GM21381 (cell line): ENCODE measurements at regions not wholly inside any gene's neighbourhood (a gene's known extent, or its start where the extent isn't known, plus 50 kb on each side); places are given as distances from the start of the nearest gene placed in this dataset.
"Not testable (repeated sequence)": the region's sequence is repeated elsewhere in the genome, so short reads cannot be mapped to it uniquely, and the experiment has no call there.

ENCODE experiments used
- ATAC-seq: cut with Tn5 transposase; IDR thresholded peaks from one replicate; pipeline ENCODE4 v1.9.1; 2021; ENCODE audit warnings: mild to moderate bottlenecking, moderate library complexity; ENCODE audit not compliant: unreplicated experiment

GRCh38 chr3:89533275-89533674 is 425.9 kb downstream of the EPHA3 start:
- ATAC-seq: no peak

- ATAC-seq: not testable (repeated sequence)
Observed at GRCh38 chr3:89554587-89554986, 447.2 kb downstream of the EPHA3 start.

GRCh38 chr3:89558711-89559110 is 451.3 kb downstream of the EPHA3 start:
- no peak for ATAC-seq

- ATAC-seq: no peak
Observed at GRCh38 chr3:89560568-89560967, 453.1 kb downstream of the EPHA3 start.

GRCh38 chr3:89562373-89562772 is 455.0 kb downstream of the EPHA3 start:
- ATAC-seq: no peak

- no peak for ATAC-seq
Observed at GRCh38 chr3:89565098-89565497, 457.7 kb downstream of the EPHA3 start.

GRCh38 chr3:89570465-89570864 is 463.0 kb downstream of the EPHA3 start:
- ATAC-seq: no peak

- ATAC-seq: no peak
Observed at GRCh38 chr3:89571298-89571697, 463.9 kb downstream of the EPHA3 start.

- no peak for ATAC-seq
Observed at GRCh38 chr3:89571707-89572106, 464.3 kb downstream of the EPHA3 start.

GRCh38 chr3:89572261-89572660 is 464.8 kb downstream of the EPHA3 start:
- ATAC-seq: no peak

GRCh38 chr3:89576417-89576816 is 469.0 kb downstream of the EPHA3 start:
- ATAC-seq: no peak

- no peak for ATAC-seq
Observed at GRCh38 chr3:89577637-89578530, 470.5 kb downstream of the EPHA3 start.

- ATAC-seq: no peak
Observed at GRCh38 chr3:89580859-89581258, 473.4 kb downstream of the EPHA3 start.

- no peak for ATAC-seq
Observed at GRCh38 chr3:89584398-89584797, 477.0 kb downstream of the EPHA3 start.

GRCh38 chr3:89586256-89586655 is 478.8 kb downstream of the EPHA3 start:
- ATAC-seq: no peak

- no peak for ATAC-seq
Observed at GRCh38 chr3:89586676-89587075, 479.3 kb downstream of the EPHA3 start.

- no peak for ATAC-seq
Observed at GRCh38 chr3:89606151-89606550, 498.7 kb downstream of the EPHA3 start.

- ATAC-seq: no peak
Observed at GRCh38 chr3:89612027-89612426, 504.6 kb downstream of the EPHA3 start.

- ATAC-seq: no peak
Observed at GRCh38 chr3:89613241-89613640, 505.8 kb downstream of the EPHA3 start.

- no peak for ATAC-seq
Observed at GRCh38 chr3:89617706-89618105, 510.3 kb downstream of the EPHA3 start.

- ATAC-seq: no peak
Observed at GRCh38 chr3:89619263-89619662, 511.8 kb downstream of the EPHA3 start.

- ATAC-seq: no peak
Observed at GRCh38 chr3:89622063-89622700, 514.8 kb downstream of the EPHA3 start.
